Activated naive CD4-positive, alpha-beta T cell treated with anti-CD3 and anti-CD28 coated beads, Interleukin-2, amount 10 ng/mL, durations not matched to agents 7 days and 5 days (primary cell): ENCODE measurements at regions not wholly inside any gene's neighbourhood (a gene's known extent, or its start where the extent isn't known, plus 50 kb on each side); places are given as distances from the start of the nearest gene placed in this dataset.
A peak's percentile ranks its signal among the peaks of the same experiment; 100 is the strongest.
"Not testable (repeated sequence)": the region's sequence is repeated elsewhere in the genome, so short reads cannot be mapped to it uniquely, and the experiment has no call there.

Experiments
- CTCF ChIA-PET: fragments of 350-600 bp; sonication (Branson Sonifier 250); formaldehyde crosslinking; loops from one replicate; lab custom pipeline; 2021; ENCODE audit warnings: antibody characterized with exemption; lab: Charles Lee
- DNase-seq: peaks from one replicate; pipeline ENCODE4 v3.0.0-alpha.2; 2020
- H3K27ac Mint-ChIP-seq: one replicate; pipeline ENCODE4 v1.8.0; 2021; ENCODE audit warnings: mild to moderate bottlenecking, moderate library complexity, mixed read lengths
- H3K27me3 Mint-ChIP-seq: one replicate; pipeline ENCODE4 v1.8.0; 2021; ENCODE audit warnings: mild to moderate bottlenecking, mixed read lengths
- H3K36me3 Mint-ChIP-seq: one replicate; pipeline ENCODE4 v1.8.0; 2021; ENCODE audit warnings: mixed read lengths
- H3K4me1 Mint-ChIP-seq: one replicate; pipeline ENCODE4 v1.8.0; 2021; ENCODE audit warnings: mixed read lengths
- H3K4me3 Mint-ChIP-seq: one replicate; pipeline ENCODE4 v1.8.0; 2021; ENCODE audit warnings: mild to moderate bottlenecking, moderate library complexity, mixed read lengths
- H3K9me3 Mint-ChIP-seq: one replicate; pipeline ENCODE4 v1.8.0; 2021; ENCODE audit warnings: mixed read lengths

DNA sequence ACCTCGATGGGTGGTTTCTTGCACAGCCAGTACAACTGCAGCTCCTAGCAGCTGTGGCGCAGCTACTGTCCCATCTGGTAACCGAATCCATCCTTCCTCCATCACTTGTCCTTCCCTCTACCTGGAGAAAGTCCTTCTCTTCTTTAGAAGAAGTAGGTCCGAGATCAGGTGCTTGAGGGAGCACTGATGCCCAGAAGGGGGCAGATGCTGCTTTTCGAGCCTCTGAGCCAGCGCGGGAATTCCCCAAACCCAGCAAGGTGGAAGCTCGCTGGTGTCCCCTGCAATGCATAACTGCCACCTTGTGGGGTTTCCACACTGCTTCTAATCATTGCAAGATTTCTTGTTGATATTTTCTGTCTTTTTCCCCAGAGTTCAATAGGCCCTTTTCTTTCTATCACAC lies 127.4 kb downstream of the ADRA2C start:
- CTCF ChIA-PET = interaction anchor here (1.4 kb wide), 1 partner anchor 49 kb away, joined by 3 read pairs; no protein-coding TSS in a partner anchor
- H3K27me3 Mint-ChIP-seq, H3K4me3 Mint-ChIP-seq, H3K27ac Mint-ChIP-seq, H3K9me3 Mint-ChIP-seq, H3K4me1 Mint-ChIP-seq, H3K36me3 Mint-ChIP-seq: not testable (repeated sequence)
- peak; percentile 48 for DNase-seq

DNA sequence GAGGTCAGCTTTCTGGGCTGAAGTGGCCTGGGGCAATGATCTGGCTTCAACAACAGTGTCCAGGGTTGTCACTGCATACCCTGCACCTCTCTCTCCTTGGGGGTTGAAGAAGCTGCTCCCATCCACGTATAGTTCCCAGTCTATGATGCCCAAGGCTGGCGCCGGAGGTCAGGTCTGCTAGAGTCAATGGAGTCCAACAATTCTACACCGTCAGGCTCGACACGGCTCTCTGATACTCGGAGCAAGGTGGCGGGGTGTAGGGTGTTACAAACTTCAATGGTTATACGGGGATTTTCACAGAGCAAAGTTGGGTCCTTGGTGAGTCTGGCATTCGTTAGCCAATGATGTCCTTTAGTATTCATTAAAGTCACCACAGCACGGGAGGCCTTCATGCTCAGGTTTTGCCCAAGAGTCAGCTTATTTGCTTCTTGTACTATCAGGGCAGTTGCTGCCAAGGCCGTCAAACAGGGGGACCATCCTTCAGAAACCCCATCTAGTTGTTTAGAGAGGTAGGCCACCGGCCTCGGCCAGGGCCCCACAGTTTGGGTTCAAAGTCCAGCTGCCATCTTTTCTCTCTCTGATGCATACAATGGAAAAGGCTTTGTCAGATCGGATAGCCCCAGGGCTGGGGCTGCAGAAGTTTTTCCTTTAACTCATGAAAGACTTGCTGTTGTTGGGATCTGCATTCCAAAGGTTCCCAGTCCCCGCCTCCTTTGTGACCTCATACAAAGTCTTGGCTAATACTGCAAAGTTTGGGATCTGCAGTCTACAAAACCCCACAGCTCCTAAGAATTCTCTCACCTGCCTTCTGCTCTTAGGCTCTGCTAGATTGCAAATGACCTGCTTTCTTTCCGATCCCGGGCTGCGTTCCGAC lies 128.1 kb downstream of the ADRA2C start:
- H3K27ac Mint-ChIP-seq, H3K36me3 Mint-ChIP-seq, H3K9me3 Mint-ChIP-seq, H3K4me3 Mint-ChIP-seq, DNase-seq, H3K4me1 Mint-ChIP-seq, H3K27me3 Mint-ChIP-seq: not testable (repeated sequence)
- CTCF ChIA-PET = interaction anchor here (1.4 to 3.2 kb wide), 2 partner anchors 47 to 48 kb away, joined by 3 to 13 read pairs; no protein-coding TSS in a partner anchor

DNA sequence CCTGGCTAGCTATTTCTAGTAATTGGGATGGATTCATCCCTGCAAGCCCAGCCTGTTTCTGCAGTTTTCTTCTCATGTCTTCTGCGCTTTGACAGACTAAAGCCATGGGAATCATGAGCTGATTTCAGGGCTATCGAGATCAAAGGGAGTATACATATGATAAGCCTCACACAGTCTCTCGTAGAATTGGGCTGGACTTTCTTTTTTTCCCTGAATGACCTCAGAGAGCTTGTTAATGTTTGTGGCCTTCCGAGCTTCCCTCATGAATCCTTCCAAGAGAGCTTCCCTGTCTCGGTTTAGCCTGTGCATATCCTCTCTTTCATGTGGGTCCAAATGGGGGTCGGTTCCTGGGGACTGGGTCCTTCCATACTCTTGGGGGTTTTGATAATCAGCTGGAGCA lies 130.3 kb downstream of the ADRA2C start:
- H3K4me1 Mint-ChIP-seq = no peaks in the 10 kb centered on the region
- CTCF ChIA-PET = interaction anchor here (1.1 to 3.2 kb wide), 2 partner anchors 15 to 45 kb away, joined by 3 to 13 read pairs; no protein-coding TSS in a partner anchor
- DNase-seq = no peak
- H3K9me3 Mint-ChIP-seq = no peaks in the 10 kb centered on the region
- no peak overlapping the region for H3K27ac Mint-ChIP-seq
- no peak overlapping the region for H3K4me3 Mint-ChIP-seq
- H3K27me3 Mint-ChIP-seq = peaks cover 5% of the 10 kb centered on the region
- H3K36me3 Mint-ChIP-seq = no peaks in the 10 kb centered on the region

GRCh38 chr4:3896871-3897578 lies 130.8 kb downstream of the ADRA2C start:
- CTCF ChIA-PET = interaction anchor here (3.2 kb wide), 1 partner anchor 45 kb away, joined by 13 read pairs; no protein-coding TSS in a partner anchor
- H3K27ac Mint-ChIP-seq, H3K36me3 Mint-ChIP-seq, H3K9me3 Mint-ChIP-seq, H3K27me3 Mint-ChIP-seq, H3K4me3 Mint-ChIP-seq, DNase-seq, H3K4me1 Mint-ChIP-seq: not testable (repeated sequence)

DNA sequence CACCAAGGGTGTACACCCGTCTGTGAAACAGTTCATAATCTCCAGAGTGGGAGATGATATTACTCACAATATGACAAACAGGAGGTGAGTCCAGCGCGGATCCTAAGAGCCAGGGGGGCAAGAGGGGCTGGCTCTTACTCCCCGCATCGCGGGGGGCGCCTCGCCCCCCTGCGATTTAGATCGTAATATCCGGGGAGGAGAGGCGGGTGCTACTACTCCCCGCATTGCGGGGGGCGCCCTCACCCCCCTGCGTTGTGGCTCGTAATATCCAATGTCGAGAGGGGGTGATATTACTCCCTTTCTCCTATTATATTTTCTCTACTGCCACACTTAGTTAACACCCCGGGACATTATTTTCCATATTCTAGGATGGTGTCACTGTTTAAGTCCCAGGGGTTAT lies 131.9 kb downstream of the ADRA2C start:
- Mint-ChIP-seq H3K36me3 (no peaks in the 10 kb centered on the region), H3K4me3 (no peak overlapping the region), H3K9me3 (no peaks in the 10 kb centered on the region), H3K4me1 (no peaks in the 10 kb centered on the region), H3K27ac (no peak overlapping the region), H3K27me3 (peaks cover 12% of the 10 kb centered on the region)
- DNase-seq = no peak
- CTCF ChIA-PET = no interaction called here

DNA sequence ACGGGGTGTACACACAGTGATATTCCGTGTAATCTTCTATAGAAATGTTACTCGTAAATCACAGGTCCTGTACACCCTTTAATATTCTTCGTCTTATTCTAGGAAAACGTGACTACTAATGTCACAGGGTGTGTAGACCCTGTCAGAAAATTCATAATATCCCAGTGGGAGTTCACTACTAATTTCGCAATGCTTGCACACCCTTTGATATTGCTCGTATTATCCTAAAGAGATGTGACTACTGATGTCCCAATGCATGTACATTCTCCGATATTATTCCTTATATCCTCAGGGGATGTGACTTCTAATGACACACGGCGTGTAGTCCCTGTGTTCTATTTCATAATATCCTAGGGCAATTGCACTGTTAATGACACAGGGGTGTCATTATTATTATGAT lies 132.7 kb downstream of the ADRA2C start:
- H3K36me3 Mint-ChIP-seq, CTCF ChIA-PET, H3K4me3 Mint-ChIP-seq, H3K4me1 Mint-ChIP-seq, H3K27ac Mint-ChIP-seq, H3K27me3 Mint-ChIP-seq, H3K9me3 Mint-ChIP-seq, DNase-seq: not testable (repeated sequence)

DNA sequence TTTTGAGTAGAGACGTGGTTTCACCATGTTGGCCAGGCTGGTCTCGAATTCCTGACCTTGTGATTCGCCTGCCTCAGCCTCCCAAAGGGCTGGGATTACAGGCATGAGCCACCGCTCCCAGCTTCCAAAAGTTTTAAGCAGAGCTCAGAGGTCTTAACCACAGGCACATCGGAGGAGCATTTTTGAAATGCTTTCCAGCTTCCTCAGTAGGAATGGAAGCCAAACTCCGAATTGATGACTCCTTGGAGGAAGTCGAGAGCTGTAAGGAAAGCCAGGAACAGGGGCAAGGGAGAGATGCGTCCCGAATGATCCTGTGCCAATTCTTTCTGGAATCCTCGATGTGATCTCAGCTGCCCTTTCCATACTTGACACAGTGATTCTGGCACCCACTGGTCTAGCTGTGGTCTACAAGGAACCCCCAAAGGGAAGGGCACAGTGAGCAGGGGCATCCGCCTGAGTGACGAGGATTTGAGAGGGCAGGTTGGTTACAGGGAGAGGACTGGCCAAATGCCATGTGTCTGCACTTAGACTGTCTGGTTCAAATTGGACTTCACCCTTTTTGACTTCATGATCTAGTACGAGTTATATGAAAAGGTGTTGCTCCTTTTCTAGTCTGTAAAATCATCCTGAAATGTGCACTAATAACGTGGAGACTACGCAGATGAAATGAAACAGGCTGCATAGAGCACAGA lies 138.2 kb downstream of the ADRA2C start:
- DNase-seq, H3K4me3 Mint-ChIP-seq, H3K9me3 Mint-ChIP-seq, CTCF ChIA-PET, H3K4me1 Mint-ChIP-seq, H3K36me3 Mint-ChIP-seq, H3K27ac Mint-ChIP-seq: not testable (repeated sequence)
- H3K27me3 Mint-ChIP-seq = peaks cover 17% of the 10 kb centered on the region

GRCh38 chr4:3909616-3910015 lies 143.4 kb downstream of the ADRA2C start:
- DNase-seq, H3K4me1 Mint-ChIP-seq, H3K27ac Mint-ChIP-seq, H3K27me3 Mint-ChIP-seq, H3K4me3 Mint-ChIP-seq, H3K36me3 Mint-ChIP-seq: not testable (repeated sequence)
- H3K9me3 Mint-ChIP-seq = peaks cover 11% of the 10 kb centered on the region
- CTCF ChIA-PET = interaction anchor here (1.5 kb wide), 1 partner anchor 29 kb away, joined by 5 read pairs; no protein-coding TSS in a partner anchor

- not testable (repeated sequence) for DNase-seq, H3K4me1 Mint-ChIP-seq, H3K27ac Mint-ChIP-seq, H3K27me3 Mint-ChIP-seq, H3K36me3 Mint-ChIP-seq, H3K4me3 Mint-ChIP-seq
- H3K9me3 Mint-ChIP-seq = peaks cover 11% of the 10 kb centered on the region
- CTCF ChIA-PET = interaction anchor here (1.5 kb wide), 1 partner anchor 30 kb away, joined by 5 read pairs; no protein-coding TSS in a partner anchor
Observed at GRCh38 chr4:3910161-3910950, 144.2 kb downstream of the ADRA2C start.

- CTCF ChIA-PET = no interaction called here
- Mint-ChIP-seq H3K9me3 (peaks cover 11% of the 10 kb centered on the region), H3K36me3 (no peaks in the 10 kb centered on the region), H3K27ac (no peak overlapping the region), H3K27me3 (peaks cover under 1% of the 10 kb centered on the region), H3K4me3 (no peak overlapping the region), H3K4me1 (no peaks in the 10 kb centered on the region)
- no peak for DNase-seq
Observed at GRCh38 chr4:3911252-3911856, 145.2 kb downstream of the ADRA2C start.

DNA sequence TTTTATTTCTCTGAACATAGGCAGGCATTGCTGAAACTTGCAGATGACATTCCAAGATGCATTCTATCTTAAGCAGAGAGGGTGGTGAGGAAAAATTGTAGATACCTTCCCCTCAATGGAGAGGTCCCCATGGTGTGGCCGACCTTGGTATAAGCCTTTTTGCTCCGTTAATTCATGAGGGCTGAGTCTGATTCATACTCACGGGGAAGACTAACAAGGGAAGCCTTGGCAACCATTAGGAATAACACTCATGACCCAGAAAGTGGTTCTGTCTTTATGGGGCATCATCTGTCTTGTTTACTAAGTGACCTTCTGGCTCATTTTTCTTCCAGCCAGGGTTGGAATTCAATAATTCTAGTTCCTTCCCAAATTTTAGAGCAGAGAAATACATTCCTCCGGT lies 148.3 kb downstream of the ADRA2C start:
- H3K4me3 Mint-ChIP-seq, H3K4me1 Mint-ChIP-seq: not testable (repeated sequence)
- peaks cover 11% of the 10 kb centered on the region for H3K9me3 Mint-ChIP-seq

DNA sequence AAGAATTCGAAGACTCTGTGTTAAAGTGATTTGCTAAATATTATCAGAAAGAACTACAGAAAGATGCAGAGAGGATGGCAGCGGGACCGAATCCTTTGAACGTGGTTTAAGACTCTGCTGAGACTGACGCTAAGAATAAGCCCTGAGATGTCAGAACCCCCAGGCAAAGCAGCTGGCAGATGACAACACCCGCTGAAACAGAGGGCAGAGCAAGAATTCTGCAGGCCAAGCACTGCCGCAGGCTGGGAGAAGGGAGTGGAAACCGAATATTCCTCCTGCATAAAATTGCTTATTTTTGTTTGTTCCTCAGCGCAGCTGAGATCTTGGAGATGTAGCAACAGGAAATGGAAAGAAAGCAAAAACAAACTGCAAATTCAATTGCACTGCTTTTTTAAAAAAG lies 153.3 kb downstream of the ADRA2C start:
- H3K9me3 Mint-ChIP-seq, CTCF ChIA-PET, H3K4me3 Mint-ChIP-seq, DNase-seq, H3K36me3 Mint-ChIP-seq, H3K4me1 Mint-ChIP-seq, H3K27ac Mint-ChIP-seq: not testable (repeated sequence)
- H3K27me3 Mint-ChIP-seq = peaks cover 16% of the 10 kb centered on the region

More for the DNA sequence above, 148.3 kb downstream of the ADRA2C start:
- DNase-seq, CTCF ChIA-PET, H3K36me3 Mint-ChIP-seq, H3K27ac Mint-ChIP-seq, H3K27me3 Mint-ChIP-seq: not testable (repeated sequence)

- DNase-seq, H3K27ac Mint-ChIP-seq, CTCF ChIA-PET, H3K9me3 Mint-ChIP-seq, H3K4me1 Mint-ChIP-seq, H3K4me3 Mint-ChIP-seq, H3K36me3 Mint-ChIP-seq: not testable (repeated sequence)
- H3K27me3 Mint-ChIP-seq = peaks cover 24% of the 10 kb centered on the region
Observed at GRCh38 chr4:3921902-3922301, 155.7 kb downstream of the ADRA2C start.
